ENCODE measurements at regions not wholly inside any gene's neighbourhood (a gene's known extent, or its start where the extent isn't known, plus 50 kb on each side); places are given as distances from the start of the nearest gene placed in this dataset.
A peak's percentile ranks its signal among the peaks of the same experiment; 100 is the strongest.

GRCh38 chr20:63133481-63134091 is 82.3 kb downstream of the YTHDF1 start (continued):
- TF ChIP-seq ZUFSP (CRISPR knock-in tag; IDR thresholded peaks at IDR 0.05; ENCODE audit: borderline replicate concordance) (no peak), MYC (CRISPR knock-in tag; IDR thresholded peaks at IDR 0.05; ENCODE audit: borderline replicate concordance) (no peak), CAMTA2 (CRISPR knock-in tag; IDR thresholded peaks at IDR 0.05; ENCODE audit: borderline replicate concordance) (no peak), ZSCAN12 (CRISPR knock-in tag; IDR thresholded peaks at IDR 0.05) (no peak), TP53 (CRISPR knock-in tag; conservative IDR thresholded peaks at IDR 0.05) (no peak)

- no peaks in the 10 kb centered on the region for H3K4me1 ChIP-seq (ENCODE audit: insufficient read depth, low read length)
- ChIA-PET POLR2A (no interaction called here), CTCF (ENCODE audit: low intra/inter-chr PET ratio, low total read pairs) (no interaction called here)
- no peaks in the 10 kb centered on the region for H3K36me3 ChIP-seq (replicated peaks in 1 of 2; ENCODE audit: control insufficient read depth in 1 of 2, insufficient read depth in 2 of 2, low read length in 2 of 2)
- H3K79me2 ChIP-seq (ENCODE audit: insufficient read depth, low read length) = no peaks in the 10 kb centered on the region
- 43% methylated on average over 21 of the region's 29 CpGs for WGBS (ENCODE audit: low lambda C conversion rate)
- H3K4me3 ChIP-seq (replicated peaks in 1 of 3; ENCODE audit: insufficient read depth in 1 of 3, low read depth in 2 of 3, low read length in 3 of 3) = no peak overlapping the region
- H3K27ac ChIP-seq (ENCODE audit: extremely low read length, insufficient read depth, low read length) = no peak overlapping the region
- H2AFZ ChIP-seq (ENCODE audit: low read length) = no peak overlapping the region
- H4K20me1 ChIP-seq (ENCODE audit: insufficient read depth, low read length) = peaks cover 8% of the 10 kb centered on the region; the same call in 1 of the 2 replicates
- peaks cover 41 to 77% of the 10 kb centered on the region in 2 experiments for H3K27me3 ChIP-seq (ENCODE audit: control insufficient read depth in 1 of 2, insufficient read depth in 2 of 2, low read length in 2 of 2)
- H3K4me2 ChIP-seq (ENCODE audit: low read depth, low read length) = no peak overlapping the region
- H3K9ac ChIP-seq (ENCODE audit: insufficient read depth, low read depth, low read length) = no peak overlapping the region
- TF ChIP-seq HNF1B (CRISPR knock-in tag; IDR thresholded peaks at IDR 0.05) (no peak), ZNF768 (CRISPR knock-in tag; IDR thresholded peaks at IDR 0.05) (peak; percentile 97; the same call in 1 of the 2 replicates), AHDC1 (CRISPR knock-in tag; IDR thresholded peaks at IDR 0.05; ENCODE audit: borderline replicate concordance) (no peak)
- no peaks in the 10 kb centered on the region for H3K9me3 ChIP-seq (ENCODE audit: low read length)
- DNase-seq (ENCODE audit: low spot score) (no peak), ATAC-seq (peak; percentile 28), FAIRE-seq (no peak)
- no TSS peak for BruUV-seq (replicated peaks)
- in situ Hi-C loops (cut with HindIII; ENCODE audit: extremely low pct_ligation_motif_present, low pct_unique_long_range_greater_than_20kb) = no loop called here
- intact Hi-C loops (cut with micrococcal nuclease; ENCODE audit: unreplicated experiment) = no loop called here
Measured at GRCh38 chr20:63132715-63133471, 83.0 kb downstream of the YTHDF1 start.

Measured in HepG2 (cell line).